ENCODE measurements at regions not wholly inside any gene's neighbourhood (a gene's known extent, or its start where the extent isn't known, plus 50 kb on each side); places are given as distances from the start of the nearest gene placed in this dataset.

DNA sequence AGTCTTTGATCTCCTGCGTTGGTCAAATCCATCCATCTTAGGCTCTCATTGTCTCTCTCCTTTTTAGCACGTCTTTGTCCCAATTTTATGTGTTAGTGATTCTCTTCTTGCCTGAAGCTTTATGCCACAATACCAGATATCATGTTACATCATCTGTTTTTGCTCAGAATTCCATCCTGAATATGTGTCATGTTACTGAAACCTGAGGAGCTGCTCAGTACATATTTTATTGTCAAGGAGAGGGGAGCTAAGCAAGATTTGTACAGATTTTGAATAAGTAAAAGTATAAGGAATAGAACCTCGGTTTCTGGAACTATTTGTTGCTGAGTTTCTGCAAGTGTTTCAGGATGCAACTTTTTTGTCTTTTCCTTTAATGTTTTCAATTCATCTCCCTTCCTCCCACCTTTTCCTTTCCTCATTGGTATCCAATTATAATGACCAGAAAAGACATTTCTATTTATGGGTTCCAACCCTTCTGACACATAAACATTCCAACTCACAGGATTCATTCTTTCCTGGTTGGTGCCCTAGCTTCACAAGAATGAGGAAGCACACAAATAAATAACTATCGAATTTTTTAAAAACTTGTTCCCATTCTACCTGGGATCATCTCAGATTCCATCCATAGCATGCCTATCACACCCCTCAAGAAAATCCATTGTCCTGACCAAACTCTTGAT lies 291.8 kb downstream of the CRPPA start:
- no peaks in the 10 kb centered on the region for H3K36me3 Mint-ChIP-seq (ENCODE audit: low read depth)
- H3K27me3 Mint-ChIP-seq (ENCODE audit: low read depth, poor library complexity) = no peaks in the 10 kb centered on the region
- peaks cover 10% of the 10 kb centered on the region for H3K4me1 Mint-ChIP-seq
- TF ChIP-seq CTCF (IDR thresholded peaks at IDR 0.05) = no peak
- H3K9me3 Mint-ChIP-seq = peaks cover 7% of the 10 kb centered on the region
- H3K27ac Mint-ChIP-seq = no peak overlapping the region
- H3K4me3 Mint-ChIP-seq = no peak overlapping the region
- no peak for DNase-seq

- Mint-ChIP-seq H3K4me1 (no peaks in the 10 kb centered on the region), H3K36me3 (ENCODE audit: low read depth) (no peaks in the 10 kb centered on the region), H3K27ac (no peak overlapping the region), H3K27me3 (ENCODE audit: low read depth, poor library complexity) (peaks cover 3% of the 10 kb centered on the region), H3K4me3 (no peak overlapping the region), H3K9me3 (peaks cover 7% of the 10 kb centered on the region)
- no peak for DNase-seq
- no peak for TF ChIP-seq CTCF (IDR thresholded peaks at IDR 0.05)
These were observed 298.1 kb downstream of the CRPPA start for GRCh38 chr7:16123117-16123770.

- no peak overlapping the region for H3K4me3 Mint-ChIP-seq
- H3K27ac Mint-ChIP-seq = no peak overlapping the region
- peaks cover 3% of the 10 kb centered on the region for H3K27me3 Mint-ChIP-seq (ENCODE audit: low read depth, poor library complexity)
- no peak for DNase-seq
- no peaks in the 10 kb centered on the region for H3K36me3 Mint-ChIP-seq (ENCODE audit: low read depth)
- TF ChIP-seq CTCF (IDR thresholded peaks at IDR 0.05) = no peak
- H3K9me3 Mint-ChIP-seq = peaks cover 7% of the 10 kb centered on the region
- H3K4me1 Mint-ChIP-seq = no peaks in the 10 kb centered on the region
These were observed 299.4 kb downstream of the CRPPA start for GRCh38 chr7:16121876-16122390.

- Mint-ChIP-seq H3K36me3 (ENCODE audit: low read depth) (no peaks in the 10 kb centered on the region), H3K4me3 (no peak overlapping the region), H3K27ac (no peak overlapping the region), H3K27me3 (ENCODE audit: low read depth, poor library complexity) (no peaks in the 10 kb centered on the region), H3K4me1 (no peaks in the 10 kb centered on the region), H3K9me3 (peaks cover 44% of the 10 kb centered on the region)
- TF ChIP-seq CTCF (IDR thresholded peaks at IDR 0.05) = no peak
- DNase-seq = no peak
These were observed 306.0 kb downstream of the CRPPA start for GRCh38 chr7:16115374-16115773.

- no peaks in the 10 kb centered on the region for H3K27me3 Mint-ChIP-seq (ENCODE audit: low read depth, poor library complexity)
- peaks cover 52% of the 10 kb centered on the region for H3K9me3 Mint-ChIP-seq
- no peak overlapping the region for H3K4me3 Mint-ChIP-seq
- no peak for DNase-seq
- H3K4me1 Mint-ChIP-seq = no peaks in the 10 kb centered on the region
- TF ChIP-seq CTCF (IDR thresholded peaks at IDR 0.05) = peak; percentile 20
- H3K27ac Mint-ChIP-seq = no peak overlapping the region
- H3K36me3 Mint-ChIP-seq (ENCODE audit: low read depth) = no peaks in the 10 kb centered on the region
These were observed 306.7 kb downstream of the CRPPA start for GRCh38 chr7:16114633-16115032.
